ENCODE measurements at regions not wholly inside any gene's neighbourhood (a gene's known extent, or its start where the extent isn't known, plus 50 kb on each side); places are given as distances from the start of the nearest gene placed in this dataset.

- no peak for TF ChIP-seq SMARCC2 (IDR thresholded peaks at IDR 0.05)
These were observed 246.3 kb upstream of the SEMA6D start (continued) for GRCh38 chr15:47470983-47471382.

DNA sequence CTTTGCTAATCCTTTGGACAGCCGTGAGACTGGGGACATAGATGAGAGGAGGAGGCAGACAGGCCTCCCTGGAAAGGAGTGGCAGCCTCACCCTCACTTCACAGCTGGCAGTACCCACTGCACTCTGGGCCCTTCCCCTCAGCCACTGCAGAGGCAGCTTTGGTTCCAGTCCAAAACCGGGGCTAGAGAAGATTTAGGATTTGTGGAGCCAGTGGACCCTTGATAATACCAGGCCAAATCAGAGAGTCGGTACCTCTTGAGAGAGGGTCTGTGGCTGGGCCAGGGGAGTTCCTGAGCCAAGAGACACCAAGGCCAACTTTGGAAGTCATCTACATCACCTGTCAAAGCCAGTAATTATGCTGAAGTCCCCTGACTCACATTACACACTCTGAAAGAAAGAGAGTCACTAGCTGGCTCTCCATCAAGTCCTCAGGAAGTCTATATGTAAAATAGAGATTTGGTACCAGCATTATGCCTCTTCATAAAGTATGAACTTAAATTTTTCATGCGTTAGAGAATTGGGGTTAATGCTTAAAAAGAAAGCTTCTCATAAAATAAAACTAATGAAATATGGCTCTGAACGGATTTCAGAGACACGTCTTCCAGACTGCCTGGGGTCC is 244.1 kb upstream of the SEMA6D start:
- BruUV-seq (replicated peaks), result no TSS peak
- Histone ChIP-seq H3K27ac (ENCODE audit: extremely low read length, insufficient read depth, low read length) (no peak overlapping the region), H3K4me1 (ENCODE audit: insufficient read depth, low read length) (no peaks in the 10 kb centered on the region), H3K4me2 (ENCODE audit: low read depth, low read length) (no peak overlapping the region), H3K36me3 (replicated peaks in 1 of 2; ENCODE audit: control insufficient read depth in 1 of 2, insufficient read depth in 2 of 2, low read length in 2 of 2) (no peaks in the 10 kb centered on the region), H3K9me3 (ENCODE audit: low read length) (peaks cover 19% of the 10 kb centered on the region), H3K27me3 (ENCODE audit: control insufficient read depth in 1 of 2, insufficient read depth in 2 of 2, low read length in 2 of 2) (no peaks in the 10 kb centered on the region), H3K4me3 (replicated peaks in 1 of 3; ENCODE audit: insufficient read depth in 1 of 3, low read depth in 2 of 3, low read length in 3 of 3) (no peak overlapping the region), H4K20me1 (ENCODE audit: insufficient read depth, low read length) (no peaks in the 10 kb centered on the region), H3K79me2 (ENCODE audit: insufficient read depth, low read length) (no peaks in the 10 kb centered on the region), H2AFZ (ENCODE audit: low read length) (no peak overlapping the region), H3K9ac (ENCODE audit: insufficient read depth, low read depth, low read length) (no peak overlapping the region)
- intact Hi-C loops (cut with micrococcal nuclease; ENCODE audit: unreplicated experiment) (loop anchor here (10.0 kb wide), 1 partner anchor 62 kb away; no protein-coding TSS in a partner anchor), in situ Hi-C loops (cut with HindIII; ENCODE audit: extremely low pct_ligation_motif_present, low pct_unique_long_range_greater_than_20kb) (no loop called here)
- no peak for DNase-seq (ENCODE audit: low spot score)
- CTCF ChIA-PET (ENCODE audit: low intra/inter-chr PET ratio, low total read pairs), result no interaction called here
- no peak for TF ChIP-seq POLR2AphosphoS2 (IDR thresholded peaks at IDR 0.05; ENCODE audit: low read depth, low read length)
- no peak for TF ChIP-seq YY1 (IDR thresholded peaks at IDR 0.05; ENCODE audit: insufficient read depth, insufficient replicate concordance, low read depth, low read length)
- TF ChIP-seq, protein P1, sequence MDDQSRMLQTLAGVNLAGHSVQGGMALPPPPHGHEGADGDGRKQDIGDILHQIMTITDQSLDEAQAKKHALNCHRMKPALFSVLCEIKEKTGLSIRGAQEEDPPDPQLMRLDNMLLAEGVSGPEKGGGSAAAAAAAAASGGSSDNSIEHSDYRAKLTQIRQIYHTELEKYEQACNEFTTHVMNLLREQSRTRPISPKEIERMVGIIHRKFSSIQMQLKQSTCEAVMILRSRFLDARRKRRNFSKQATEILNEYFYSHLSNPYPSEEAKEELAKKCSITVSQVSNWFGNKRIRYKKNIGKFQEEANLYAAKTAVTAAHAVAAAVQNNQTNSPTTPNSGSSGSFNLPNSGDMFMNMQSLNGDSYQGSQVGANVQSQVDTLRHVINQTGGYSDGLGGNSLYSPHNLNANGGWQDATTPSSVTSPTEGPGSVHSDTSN (CRISPR knock-in tag; IDR thresholded peaks at IDR 0.05; ENCODE audit: borderline replicate concordance), result no peak
- no peak for TF ChIP-seq PHB2 (IDR thresholded peaks at IDR 0.05; ENCODE audit: partially characterized antibody)
- TF ChIP-seq ZNF598 (CRISPR knock-in tag; IDR thresholded peaks at IDR 0.05; ENCODE audit: borderline replicate concordance), result no peak
- no peak for TF ChIP-seq ZNF781 (CRISPR knock-in tag; IDR thresholded peaks at IDR 0.05; ENCODE audit: borderline replicate concordance, not compliant biosample characterization)
- no peak for TF ChIP-seq CEBPG (CRISPR knock-in tag; IDR thresholded peaks at IDR 0.05)
- TF ChIP-seq, protein P2, sequence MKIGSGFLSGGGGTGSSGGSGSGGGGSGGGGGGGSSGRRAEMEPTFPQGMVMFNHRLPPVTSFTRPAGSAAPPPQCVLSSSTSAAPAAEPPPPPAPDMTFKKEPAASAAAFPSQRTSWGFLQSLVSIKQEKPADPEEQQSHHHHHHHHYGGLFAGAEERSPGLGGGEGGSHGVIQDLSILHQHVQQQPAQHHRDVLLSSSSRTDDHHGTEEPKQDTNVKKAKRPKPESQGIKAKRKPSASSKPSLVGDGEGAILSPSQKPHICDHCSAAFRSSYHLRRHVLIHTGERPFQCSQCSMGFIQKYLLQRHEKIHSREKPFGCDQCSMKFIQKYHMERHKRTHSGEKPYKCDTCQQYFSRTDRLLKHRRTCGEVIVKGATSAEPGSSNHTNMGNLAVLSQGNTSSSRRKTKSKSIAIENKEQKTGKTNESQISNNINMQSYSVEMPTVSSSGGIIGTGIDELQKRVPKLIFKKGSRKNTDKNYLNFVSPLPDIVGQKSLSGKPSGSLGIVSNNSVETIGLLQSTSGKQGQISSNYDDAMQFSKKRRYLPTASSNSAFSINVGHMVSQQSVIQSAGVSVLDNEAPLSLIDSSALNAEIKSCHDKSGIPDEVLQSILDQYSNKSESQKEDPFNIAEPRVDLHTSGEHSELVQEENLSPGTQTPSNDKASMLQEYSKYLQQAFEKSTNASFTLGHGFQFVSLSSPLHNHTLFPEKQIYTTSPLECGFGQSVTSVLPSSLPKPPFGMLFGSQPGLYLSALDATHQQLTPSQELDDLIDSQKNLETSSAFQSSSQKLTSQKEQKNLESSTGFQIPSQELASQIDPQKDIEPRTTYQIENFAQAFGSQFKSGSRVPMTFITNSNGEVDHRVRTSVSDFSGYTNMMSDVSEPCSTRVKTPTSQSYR (CRISPR knock-in tag; IDR thresholded peaks at IDR 0.05; ENCODE audit: borderline replicate concordance), result no peak
- TF ChIP-seq ZFP41 (CRISPR knock-in tag; IDR thresholded peaks at IDR 0.05; ENCODE audit: borderline replicate concordance), result no peak
- no peak for TF ChIP-seq ZNF24 (IDR thresholded peaks at IDR 0.05)
- 0% methylated on average over 5 of the region's 6 CpGs for WGBS (ENCODE audit: low lambda C conversion rate)
- FAIRE-seq, result no peak
- POLR2A ChIA-PET, result no interaction called here
- no peak for ATAC-seq
